ENCODE measurements at regions not wholly inside any gene's neighbourhood (a gene's known extent, or its start where the extent isn't known, plus 50 kb on each side); places are given as distances from the start of the nearest gene placed in this dataset.
"Not testable (repeated sequence)": the region's sequence is repeated elsewhere in the genome, so short reads cannot be mapped to it uniquely, and the experiment has no call there.

- DNase-seq (ENCODE audit: low read depth), result no peak
Observed at GRCh38 chr1:217137210-217137881, 414.1 kb upstream of the ESRRG start.

- no peak for DNase-seq (ENCODE audit: low read depth)
Observed at GRCh38 chr1:217136895-217137205, 413.6 kb upstream of the ESRRG start.

- DNase-seq (ENCODE audit: low read depth), result no peak
Observed at GRCh38 chr1:217135987-217136894, 413.0 kb upstream of the ESRRG start.

- DNase-seq (ENCODE audit: low read depth), result no peak
Observed at GRCh38 chr1:217135569-217135915, 412.3 kb upstream of the ESRRG start.

- DNase-seq (ENCODE audit: low read depth), result peak; percentile 13
Observed at GRCh38 chr1:217134857-217135568, 411.8 kb upstream of the ESRRG start.

- peak; percentile 10 for DNase-seq (ENCODE audit: low read depth)
Observed at GRCh38 chr1:217133958-217134856, 411.0 kb upstream of the ESRRG start.

- DNase-seq (ENCODE audit: low read depth), result no peak
Observed at GRCh38 chr1:217133092-217133491, 409.9 kb upstream of the ESRRG start.

GRCh38 chr1:217123340-217123739 lies 400.1 kb upstream of the ESRRG start:
- DNase-seq (ENCODE audit: low read depth), result not testable (repeated sequence)

- DNase-seq (ENCODE audit: low read depth), result no peak
Observed at GRCh38 chr1:217117973-217118465, 394.8 kb upstream of the ESRRG start.

GRCh38 chr1:217115404-217116380 lies 392.5 kb upstream of the ESRRG start:
- DNase-seq (ENCODE audit: low read depth), result no peak

GRCh38 chr1:217109928-217110327 lies 386.7 kb upstream of the ESRRG start:
- DNase-seq (ENCODE audit: low read depth), result no peak

- DNase-seq (ENCODE audit: low read depth), result no peak
Observed at GRCh38 chr1:217106231-217106901, 383.1 kb upstream of the ESRRG start.

GRCh38 chr1:217105437-217105836 lies 382.2 kb upstream of the ESRRG start:
- DNase-seq (ENCODE audit: low read depth), result no peak

- no peak for DNase-seq (ENCODE audit: low read depth)
Observed at GRCh38 chr1:217097819-217098218, 374.6 kb upstream of the ESRRG start.

GRCh38 chr1:217096200-217096599 lies 373.0 kb upstream of the ESRRG start:
- no peak for DNase-seq (ENCODE audit: low read depth)

GRCh38 chr1:217095050-217095622 lies 371.9 kb upstream of the ESRRG start:
- DNase-seq (ENCODE audit: low read depth), result no peak

- DNase-seq (ENCODE audit: low read depth), result no peak
Observed at GRCh38 chr1:217091561-217091960, 368.3 kb upstream of the ESRRG start.

GRCh38 chr1:217090060-217090911 lies 367.1 kb upstream of the ESRRG start:
- peak; percentile 8 for DNase-seq (ENCODE audit: low read depth)
